ENCODE measurements at regions not wholly inside any gene's neighbourhood (a gene's known extent, or its start where the extent isn't known, plus 50 kb on each side); places are given as distances from the start of the nearest gene placed in this dataset.
A peak's percentile ranks its signal among the peaks of the same experiment; 100 is the strongest.

- no peak for DNase-seq
Observed at GRCh38 chr2:144708626-144709025, 188.7 kb upstream of the ZEB2 start.

GRCh38 chr2:144707736-144708326 is 187.9 kb upstream of the ZEB2 start:
- DNase-seq, result no peak

GRCh38 chr2:144706647-144707046 is 186.7 kb upstream of the ZEB2 start:
- no peak for DNase-seq

- DNase-seq, result peak; percentile 56
Observed at GRCh38 chr2:144705328-144706245, 185.7 kb upstream of the ZEB2 start.

- DNase-seq, result no peak
Observed at GRCh38 chr2:144704709-144705095, 184.8 kb upstream of the ZEB2 start.

GRCh38 chr2:144703852-144704708 is 184.2 kb upstream of the ZEB2 start:
- DNase-seq, result peak; percentile 98

GRCh38 chr2:144702051-144702450 is 182.1 kb upstream of the ZEB2 start:
- DNase-seq, result peak; percentile 80

GRCh38 chr2:144701259-144701658 is 181.3 kb upstream of the ZEB2 start:
- peak; percentile 95 for DNase-seq

GRCh38 chr2:144698156-144698555 is 178.2 kb upstream of the ZEB2 start:
- no peak for DNase-seq

GRCh38 chr2:144695657-144696056 is 175.7 kb upstream of the ZEB2 start:
- DNase-seq, result no peak

GRCh38 chr2:144694456-144694855 is 174.5 kb upstream of the ZEB2 start:
- no peak for DNase-seq

- peak; percentile 71 for DNase-seq
Observed at GRCh38 chr2:144693179-144693578, 173.3 kb upstream of the ZEB2 start.

- DNase-seq, result no peak
Observed at GRCh38 chr2:144692661-144693060, 172.7 kb upstream of the ZEB2 start.

GRCh38 chr2:144690771-144691170 is 170.9 kb upstream of the ZEB2 start:
- DNase-seq, result no peak

GRCh38 chr2:144686518-144687215 is 166.7 kb upstream of the ZEB2 start:
- DNase-seq, result peak; percentile 98

GRCh38 chr2:144683966-144684365 is 164.0 kb upstream of the ZEB2 start:
- peak; percentile 63 for DNase-seq

GRCh38 chr2:144683107-144683753 is 163.3 kb upstream of the ZEB2 start:
- no peak for DNase-seq

- DNase-seq, result peak; percentile 76
Observed at GRCh38 chr2:144682248-144682647, 162.3 kb upstream of the ZEB2 start.

GRCh38 chr2:144681389-144681788 is 161.5 kb upstream of the ZEB2 start:
- DNase-seq, result no peak

- DNase-seq, result no peak
Observed at GRCh38 chr2:144679942-144680341, 160.0 kb upstream of the ZEB2 start.

- no peak for DNase-seq
Observed at GRCh38 chr2:144678736-144679135, 158.8 kb upstream of the ZEB2 start.

- no peak for DNase-seq
Observed at GRCh38 chr2:144675731-144676130, 155.8 kb upstream of the ZEB2 start.

All from inflammatory macrophage treated with lipopolysaccharide for 4 hours (primary cell).